K562 (cell line): ENCODE measurements at regions not wholly inside any gene's neighbourhood (a gene's known extent, or its start where the extent isn't known, plus 50 kb on each side); places are given as distances from the start of the nearest gene placed in this dataset.

Experiments used
- CTCF ChIP-seq, 3 experiments: IDR thresholded peaks in 2 of 3; conservative IDR thresholded peaks in 1 of 3; 2 replicates each; pipeline ENCODE4 v1.5.1; 2011 to 2012; ENCODE audit warnings: low read length in 3 of 3, mild to moderate bottlenecking in 3 of 3, control low read depth in 2 of 3, improper control_type of control experiment in 1 of 3, inconsistent platforms in 1 of 3, low read depth in 1 of 3, mixed read lengths in 1 of 3, moderate library complexity in 1 of 3; ENCODE audit not compliant: insufficient read depth in 2 of 3
- HDAC6 ChIP-seq: IDR thresholded peaks from 2 replicates; pipeline ENCODE4 v1.6.1; 2012; ENCODE audit warnings: low read depth, mild to moderate bottlenecking, control low read depth, inconsistent platforms, low read length, moderate library complexity
- IRF9 ChIP-seq: fragments of 450-650 bp; IDR thresholded peaks from 2 replicates; pipeline ENCODE4 v1.6.1; 2016; ENCODE audit warnings: missing biosample characterization, missing genetic modification characterization
- MAFG ChIP-seq: fragments of 450-650 bp; conservative IDR thresholded peaks from 2 replicates; pipeline ENCODE4 v1.6.1; 2016; ENCODE audit warnings: missing genetic modification characterization, missing compliant biosample characterization
- RBM14 ChIP-seq: fragments of 200-400 bp; formaldehyde crosslinking; IDR thresholded peaks from 2 replicates; pipeline ENCODE4 v1.6.1; 2018; ENCODE audit warnings: low read depth, mild to moderate bottlenecking, low read length, moderate library complexity, borderline replicate concordance; ENCODE audit not compliant: insufficient read depth
- RFX5 ChIP-seq: IDR thresholded peaks from 2 replicates; pipeline ENCODE4 v1.6.1; 2011; ENCODE audit warnings: low read depth, mild to moderate bottlenecking, improper control_type of control experiment, low read length
- RNF2 ChIP-seq: sonication (generic); IDR thresholded peaks from 2 replicates; pipeline ENCODE4 v1.6.1; 2016
- YY1 ChIP-seq, 3 experiments: IDR thresholded peaks; 2 replicates each; pipeline ENCODE4 v1.6.1; 2011; ENCODE audit warnings: low read length in 2 of 3, mild to moderate bottlenecking in 2 of 3, moderate library complexity in 2 of 3, borderline replicate concordance in 1 of 3, control low read depth in 1 of 3, low read depth in 1 of 3; ENCODE audit not compliant: insufficient read depth in 3 of 3, insufficient replicate concordance in 2 of 3, control insufficient read depth in 1 of 3, insufficient read length in 1 of 3; ENCODE audit errors: extremely low read depth in 1 of 3

DNA sequence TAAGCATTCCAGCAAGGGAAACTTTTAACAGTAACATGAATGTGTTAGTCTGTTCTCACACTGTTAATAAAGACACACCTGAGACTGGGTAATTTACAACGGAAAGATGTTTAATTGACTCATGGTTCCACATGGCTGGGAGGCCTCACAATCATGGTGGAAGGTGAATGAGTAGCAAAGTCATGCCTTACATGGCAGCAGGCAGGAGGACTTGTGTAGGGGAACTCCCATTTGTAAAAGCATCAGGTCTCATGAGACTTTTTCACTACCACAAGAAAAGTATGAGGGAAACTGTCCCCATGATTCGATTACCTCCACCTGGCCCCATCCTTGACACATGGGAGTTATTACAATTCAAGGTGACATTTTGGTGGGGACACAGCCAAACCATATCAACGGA lies 168.3 kb downstream of the PAH start:
- no peak for TF ChIP-seq CTCF (IDR thresholded peaks at IDR 0.05 in 2 of 3, conservative IDR thresholded peaks at IDR 0.05 in 1 of 3; ENCODE audit: insufficient read depth in 2 of 3, low read depth in 1 of 3, low read length in 3 of 3)
- TF ChIP-seq YY1 (IDR thresholded peaks at IDR 0.05; ENCODE audit: borderline replicate concordance in 1 of 3, control insufficient read depth in 1 of 3, extremely low read depth in 1 of 3, insufficient read depth in 3 of 3, insufficient read length in 1 of 3, insufficient replicate concordance in 2 of 3, low read depth in 1 of 3, low read length in 2 of 3), result no peak
- TF ChIP-seq MAFG (tag), result no peak
- TF ChIP-seq RBM14, result no peak
- no peak for TF ChIP-seq IRF9 (tag)
- no peak for TF ChIP-seq RNF2
- TF ChIP-seq RFX5, result no peak
- no peak for TF ChIP-seq HDAC6
